A549 (cell line): ENCODE measurements at regions not wholly inside any gene's neighbourhood (a gene's known extent, or its start where the extent isn't known, plus 50 kb on each side); places are given as distances from the start of the nearest gene placed in this dataset.

Source experiments
- ATAC-seq, 2 experiments: fragments of 200-7000 bp in 1 of 2; fragments of >200 bp in 1 of 2; cut with Nextera tagmentation in 1 of 2; cut with Tn5 transposase in 1 of 2; 3 replicates each; pipeline versions ENCODE4 v1.8.0 to v1.9.1; 2018 to 2020; ENCODE audit warnings: mild to moderate bottlenecking in 1 of 2, moderate library complexity in 1 of 2
- CTCF ChIA-PET: fragments of 300-600 bp; sonication (Branson Sonifier 250); formaldehyde crosslinking; extraction: SDS; loops from one replicate; lab custom pipeline; 2021; ENCODE audit warnings: antibody characterized with exemption, inconsistent platforms; lab: Yijun Ruan, JAX
- POLR2A ChIA-PET: fragments of 350-600 bp; formaldehyde crosslinking; extraction: SDS; loops from one replicate; lab custom pipeline; 2021; ENCODE audit warnings: antibody characterized with exemption, inconsistent platforms; lab: Yijun Ruan, JAX
- DNase-seq, 2 experiments: peaks; one replicate each; pipeline versions ENCODE4 v3.0.0 to v3.0.0-alpha.2; 2011 to 2016; ENCODE audit warnings: low read depth in 1 of 2, low spot score in 1 of 2
- FAIRE-seq: peaks from 2 replicates; lab custom pipeline; 2011; peaks lifted over from hg19 to GRCh38; lab: Jason Lieb, UNC
- H3K27ac ChIP-seq, 2 experiments: fragments of >200 bp; sonication (Bioruptor Twin); formaldehyde crosslinking; 3 replicates each; pipeline ENCODE4 v1.5.1; 2016 to 2017
- H3K4me1 ChIP-seq: fragments of >200 bp; sonication (Bioruptor Twin); formaldehyde crosslinking; 3 replicates; pipeline ENCODE4 v1.6.1; 2016
- H3K4me2 ChIP-seq: fragments of >200 bp; sonication (Bioruptor Twin); formaldehyde crosslinking; 3 replicates; pipeline ENCODE4 v1.6.1; 2016
- H3K4me3 ChIP-seq: fragments of >200 bp; sonication (Bioruptor Twin); formaldehyde crosslinking; 3 replicates; pipeline ENCODE4 v1.5.1; 2016
- H3K9me3 ChIP-seq: fragments of >200 bp; sonication (Bioruptor Twin); formaldehyde crosslinking; 3 replicates; pipeline ENCODE4 v1.6.1; 2016
- BHLHE40 ChIP-seq: IDR thresholded peaks from 2 replicates; pipeline ENCODE4 v1.6.1; 2012; ENCODE audit warnings: low read depth, low read length, inconsistent platforms
- CBX2 ChIP-seq: fragments of 200-600 bp; sonication (generic); IDR thresholded peaks from 2 replicates; pipeline ENCODE4 v1.6.1; 2016; ENCODE audit warnings: low read depth, mild to moderate bottlenecking, borderline replicate concordance
- CBX8 ChIP-seq: fragments of 200-600 bp; sonication (generic); IDR thresholded peaks from 2 replicates; pipeline ENCODE4 v1.6.1; 2016
- CHD2 ChIP-seq: fragments of 150-350 bp; IDR thresholded peaks from 2 replicates; pipeline ENCODE4 v1.6.1; 2014; ENCODE audit warnings: low read length; ENCODE audit not compliant: partially characterized antibody
- EHF ChIP-seq: fragments of 250-450 bp; sonication (Bioruptor Pico); IDR thresholded peaks from 2 replicates; pipeline ENCODE4 v1.5.0; 2020; ENCODE audit warnings: mild to moderate bottlenecking
- EHMT2 ChIP-seq: fragments of 200-600 bp; sonication (generic); IDR thresholded peaks from 2 replicates; pipeline ENCODE4 v1.6.1; 2016; ENCODE audit warnings: antibody characterized with exemption, low read depth, mild to moderate bottlenecking, moderate library complexity
- FOSB ChIP-seq: fragments of 250-450 bp; sonication (Bioruptor Pico); IDR thresholded peaks from 2 replicates; pipeline ENCODE4 v1.5.0; 2020; ENCODE audit warnings: mild to moderate bottlenecking, moderate library complexity
- FOSL2 ChIP-seq, 2 experiments: fragments of 450-650 bp in 1 of 2; fragments of >200 bp in 1 of 2; sonication (Bioruptor Twin) in 1 of 2; formaldehyde crosslinking; IDR thresholded peaks; 2 replicates each; pipeline versions ENCODE4 v1.5.0 to v1.6.1; 2016 to 2020; ENCODE audit warnings: mild to moderate bottlenecking in 1 of 2, moderate library complexity in 1 of 2
- HEYL ChIP-seq: fragments of 250-450 bp; sonication (Bioruptor Pico); IDR thresholded peaks from 2 replicates; pipeline ENCODE4 v1.8.0; 2021; ENCODE audit warnings: mild to moderate bottlenecking, moderate library complexity
- HOXA7 ChIP-seq: fragments of 250-450 bp; sonication (Bioruptor Pico); IDR thresholded peaks from 2 replicates; pipeline ENCODE4 v1.5.0; 2020; ENCODE audit warnings: mild to moderate bottlenecking, moderate library complexity
- HOXB13 ChIP-seq: fragments of 250-450 bp; sonication (Bioruptor Pico); IDR thresholded peaks from 2 replicates; pipeline ENCODE4 v1.5.0; 2020; ENCODE audit warnings: low read depth, mild to moderate bottlenecking, moderate library complexity
- HOXB5 ChIP-seq: fragments of 250-450 bp; sonication (Bioruptor Pico); IDR thresholded peaks from 2 replicates; pipeline ENCODE4 v1.5.0; 2020; ENCODE audit warnings: mild to moderate bottlenecking, moderate library complexity
- JUNB ChIP-seq: fragments of >200 bp; sonication (Bioruptor Twin); formaldehyde crosslinking; IDR thresholded peaks from 2 replicates; pipeline ENCODE4 v1.6.1; 2016
- MAFK ChIP-seq: fragments of 450-650 bp; IDR thresholded peaks from 2 replicates; pipeline ENCODE4 v1.6.1; 2014; ENCODE audit not compliant: partially characterized antibody
- NR3C1 ChIP-seq: fragments of >200 bp; sonication (Bioruptor Twin); formaldehyde crosslinking; IDR thresholded peaks from 3 replicates; pipeline ENCODE4 v1.6.1; 2017
- PHF8 ChIP-seq: fragments of 200-600 bp; sonication (generic); IDR thresholded peaks from 2 replicates; pipeline ENCODE4 v1.6.1; 2016; ENCODE audit warnings: low read depth, mild to moderate bottlenecking, antibody characterized with exemption, moderate library complexity, borderline replicate concordance
- POLR2A ChIP-seq: IDR thresholded peaks from 2 replicates; pipeline ENCODE4 v1.6.1; 2012; ENCODE audit warnings: mild to moderate bottlenecking, low read length
- RARB ChIP-seq: fragments of 250-450 bp; sonication (Bioruptor Pico); IDR thresholded peaks from 2 replicates; pipeline ENCODE4 v1.8.0; 2021; ENCODE audit warnings: mild to moderate bottlenecking, moderate library complexity
- RFX5 ChIP-seq: fragments of 450-650 bp; IDR thresholded peaks from 2 replicates; pipeline ENCODE4 v1.7.1; 2014; ENCODE audit warnings: antibody characterized with exemption, mild to moderate bottlenecking, moderate library complexity
- SMC3 ChIP-seq: fragments of >200 bp; sonication (Bioruptor Twin); formaldehyde crosslinking; IDR thresholded peaks from 3 replicates; pipeline ENCODE4 v1.6.1; 2018; ENCODE audit warnings: inconsistent platforms
- SREBF2 ChIP-seq: fragments of 450-650 bp; IDR thresholded peaks from 2 replicates; pipeline ENCODE4 v1.6.1; 2014; ENCODE audit warnings: mild to moderate bottlenecking, moderate library complexity
- ZSCAN20 ChIP-seq: fragments of 250-450 bp; sonication (Bioruptor Pico); IDR thresholded peaks from 2 replicates; pipeline ENCODE4 v1.8.0; 2022; ENCODE audit warnings: mild to moderate bottlenecking, moderate library complexity
- WGBS: methylation state at CpG from one replicate; pipeline ENCODE4 v1.1.6; 2017; ENCODE audit errors: missing lambda C conversion rate; 5-methylcytosine and 5-hydroxymethylcytosine counted together
- TF ChIP-seq, protein P1 (sequence below): IDR thresholded peaks from 2 replicates; pipeline ENCODE4 v1.6.1; 2012
- TF ChIP-seq, protein P2 (sequence below): fragments of 250-450 bp; sonication (Bioruptor Pico); IDR thresholded peaks from 2 replicates; pipeline ENCODE4 v1.5.0; 2021; ENCODE audit warnings: mild to moderate bottlenecking, moderate library complexity, borderline replicate concordance
- TF ChIP-seq, protein P3 (sequence below): fragments of 200-600 bp; sonication (generic); IDR thresholded peaks from 2 replicates; pipeline ENCODE4 v1.6.1; 2016; ENCODE audit warnings: antibody characterized with exemption, mild to moderate bottlenecking, moderate library complexity

DNA sequence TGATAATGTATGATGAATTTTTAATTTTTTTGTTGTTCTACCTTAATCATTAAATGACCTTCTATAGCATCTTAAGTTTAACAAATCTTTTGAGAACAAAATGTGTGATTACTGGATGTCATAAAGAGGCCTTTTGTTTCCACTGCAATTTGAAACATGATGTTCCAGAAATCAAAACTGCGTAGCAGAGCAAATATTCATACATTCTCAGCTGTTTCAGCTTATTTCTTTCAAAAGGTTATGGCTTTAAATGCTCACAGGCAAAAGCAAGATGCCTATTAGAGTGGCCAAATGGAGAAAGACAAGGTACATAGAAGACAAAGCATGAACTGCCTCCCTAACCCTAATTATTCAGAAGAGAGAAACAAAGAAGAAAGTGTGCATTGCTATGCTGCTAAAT, 233.0 kb upstream of the SLC7A11 start (continued):
- TF ChIP-seq EHMT2, result no peak
- no peak for TF ChIP-seq RFX5
- no peak for TF ChIP-seq PHF8
- TF ChIP-seq SMC3, result no peak
- TF ChIP-seq EHF (CRISPR knock-in tag), result no peak
- TF ChIP-seq RARB, result no peak
- TF ChIP-seq FOSL2 (IDR thresholded peaks at IDR 0.05), result no peak
- TF ChIP-seq FOSL2 (CRISPR knock-in tag; IDR thresholded peaks at IDR 0.05), result no peak
- no peak for TF ChIP-seq JUNB
- TF ChIP-seq BHLHE40, result no peak

DNA sequence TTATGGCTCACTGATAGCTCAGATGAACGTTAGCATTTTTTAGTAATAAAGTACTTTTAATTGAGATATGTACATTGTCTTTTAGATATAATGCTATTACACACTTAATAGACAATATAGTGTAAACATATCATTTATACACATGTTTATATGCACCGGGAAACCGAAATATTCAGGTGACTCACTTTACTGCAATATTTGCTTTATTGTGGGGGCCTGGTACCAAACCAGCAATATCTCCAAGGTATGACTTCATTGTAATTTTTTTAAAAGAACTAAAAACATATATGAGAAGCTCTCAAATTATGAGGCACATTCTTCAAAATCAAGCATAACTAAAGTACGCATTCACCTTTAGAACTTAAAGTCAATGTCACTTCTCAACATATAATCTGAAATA, 231.2 kb upstream of the SLC7A11 start:
- Histone ChIP-seq H3K27ac (no peak overlapping the region), H3K9me3 (no peaks in the 10 kb centered on the region), H3K4me2 (no peak overlapping the region), H3K4me1 (no peaks in the 10 kb centered on the region), H3K4me3 (no peak overlapping the region)
- no peak for FAIRE-seq
- ChIA-PET CTCF (no interaction called here), POLR2A (no interaction called here)
- no peak for ATAC-seq
- no peak for DNase-seq
- WGBS, result 67% methylated on average over 4 of the region's 4 CpGs
- TF ChIP-seq CBX2 (no peak), MAFK (no peak), PHF8 (no peak), HOXB5 (no peak), RFX5 (no peak), HOXA7 (CRISPR knock-in tag) (no peak), ZSCAN20 (no peak), CBX8 (no peak), NR3C1 (no peak), FOSB (CRISPR knock-in tag) (no peak), FOSL2 (IDR thresholded peaks at IDR 0.05) (no peak), FOSL2 (CRISPR knock-in tag; IDR thresholded peaks at IDR 0.05) (no peak)

DNA sequence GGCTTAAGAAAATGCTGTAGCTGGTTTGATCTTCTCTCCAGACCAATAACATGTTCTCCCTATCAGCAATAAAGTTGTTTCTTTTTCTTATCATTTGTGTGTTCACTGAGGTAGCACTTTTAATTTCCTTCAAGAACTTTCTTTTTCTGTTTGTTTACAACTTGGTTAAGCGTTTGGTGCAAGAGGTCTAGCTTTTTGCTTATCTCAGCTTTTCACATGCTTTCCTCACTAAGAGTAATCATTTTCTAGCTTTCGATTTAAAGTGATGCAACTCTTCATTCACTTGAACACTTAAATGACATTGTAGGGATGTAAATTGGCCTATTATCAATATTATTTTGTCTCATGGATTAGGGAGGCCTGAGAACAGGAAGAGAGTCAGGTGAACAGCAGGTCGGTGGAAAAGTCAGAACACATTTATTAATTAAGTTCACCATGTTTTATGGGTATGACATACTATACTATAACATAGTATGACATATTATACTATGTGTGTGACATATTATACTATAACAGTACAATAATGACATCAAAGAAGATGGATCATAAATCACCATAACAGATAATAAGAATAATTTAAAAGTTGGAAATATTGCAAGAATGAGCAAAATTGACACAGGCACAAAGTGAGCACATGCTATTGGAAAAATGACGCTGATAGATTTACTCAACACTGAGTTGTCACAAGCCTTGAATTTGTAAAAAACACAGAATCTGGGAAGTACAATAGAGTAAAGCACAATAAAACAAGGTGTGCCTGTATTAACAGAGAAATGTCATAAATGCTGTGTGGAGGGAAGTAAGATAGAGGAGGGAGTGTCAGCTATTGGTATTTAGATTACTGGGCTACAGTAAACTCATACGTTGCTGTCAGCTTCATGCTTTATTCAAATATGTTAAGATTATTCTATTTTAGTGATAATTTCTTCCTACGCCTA, 218.6 kb upstream of the SLC7A11 start:
- H3K9me3 ChIP-seq, result no peaks in the 10 kb centered on the region
- peak; percentile 27 for TF ChIP-seq MAFK
- TF ChIP-seq, protein P1, sequence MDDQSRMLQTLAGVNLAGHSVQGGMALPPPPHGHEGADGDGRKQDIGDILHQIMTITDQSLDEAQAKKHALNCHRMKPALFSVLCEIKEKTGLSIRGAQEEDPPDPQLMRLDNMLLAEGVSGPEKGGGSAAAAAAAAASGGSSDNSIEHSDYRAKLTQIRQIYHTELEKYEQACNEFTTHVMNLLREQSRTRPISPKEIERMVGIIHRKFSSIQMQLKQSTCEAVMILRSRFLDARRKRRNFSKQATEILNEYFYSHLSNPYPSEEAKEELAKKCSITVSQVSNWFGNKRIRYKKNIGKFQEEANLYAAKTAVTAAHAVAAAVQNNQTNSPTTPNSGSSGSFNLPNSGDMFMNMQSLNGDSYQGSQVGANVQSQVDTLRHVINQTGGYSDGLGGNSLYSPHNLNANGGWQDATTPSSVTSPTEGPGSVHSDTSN, result no peak
- no peak overlapping the region for H3K27ac ChIP-seq
- H3K4me1 ChIP-seq, result no peaks in the 10 kb centered on the region
- H3K4me3 ChIP-seq, result no peak overlapping the region
- POLR2A ChIA-PET, result no interaction called here
- no peak for FAIRE-seq
- ATAC-seq, result no peak
- 74% methylated on average over 6 of the region's 6 CpGs for whole genome bisulfite sequencing
- no peak for DNase-seq
- H3K4me2 ChIP-seq, result no peak overlapping the region
- CTCF ChIA-PET, result no interaction called here

DNA sequence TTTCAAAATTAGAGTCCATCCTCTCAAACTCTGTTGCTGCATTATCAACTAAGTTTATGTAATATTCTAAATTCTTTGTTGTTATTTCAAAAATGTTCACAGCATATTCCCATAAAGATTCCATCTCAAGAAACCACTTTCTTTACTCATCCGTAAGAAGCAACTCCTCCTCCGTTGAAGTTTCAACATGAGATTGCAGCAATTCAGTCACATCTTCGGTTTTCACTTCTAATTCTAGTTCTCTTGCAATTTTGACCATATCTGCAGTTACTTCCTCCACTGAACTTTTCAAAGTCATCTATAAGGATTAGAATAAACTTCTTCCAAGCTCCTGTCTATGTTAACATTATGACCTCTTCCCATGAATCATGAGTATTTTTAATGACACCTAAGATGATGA, 216.6 kb upstream of the SLC7A11 start:
- no peaks in the 10 kb centered on the region for H3K4me1 ChIP-seq
- FAIRE-seq, result no peak
- no peak overlapping the region for H3K4me3 ChIP-seq
- no peak overlapping the region for H3K4me2 ChIP-seq
- POLR2A ChIA-PET, result no interaction called here
- 74% methylated on average over 3 of the region's 3 CpGs for WGBS
- ATAC-seq, result no peak
- H3K27ac ChIP-seq, result no peak overlapping the region
- no peak for DNase-seq
- CTCF ChIA-PET, result no interaction called here
- H3K9me3 ChIP-seq, result no peaks in the 10 kb centered on the region
- TF ChIP-seq POLR2A (no peak), NR3C1 (no peak), BHLHE40 (no peak), HEYL (CRISPR knock-in tag) (no peak), CHD2 (no peak), HOXB13 (no peak), SREBF2 (no peak)
- TF ChIP-seq, protein P2, sequence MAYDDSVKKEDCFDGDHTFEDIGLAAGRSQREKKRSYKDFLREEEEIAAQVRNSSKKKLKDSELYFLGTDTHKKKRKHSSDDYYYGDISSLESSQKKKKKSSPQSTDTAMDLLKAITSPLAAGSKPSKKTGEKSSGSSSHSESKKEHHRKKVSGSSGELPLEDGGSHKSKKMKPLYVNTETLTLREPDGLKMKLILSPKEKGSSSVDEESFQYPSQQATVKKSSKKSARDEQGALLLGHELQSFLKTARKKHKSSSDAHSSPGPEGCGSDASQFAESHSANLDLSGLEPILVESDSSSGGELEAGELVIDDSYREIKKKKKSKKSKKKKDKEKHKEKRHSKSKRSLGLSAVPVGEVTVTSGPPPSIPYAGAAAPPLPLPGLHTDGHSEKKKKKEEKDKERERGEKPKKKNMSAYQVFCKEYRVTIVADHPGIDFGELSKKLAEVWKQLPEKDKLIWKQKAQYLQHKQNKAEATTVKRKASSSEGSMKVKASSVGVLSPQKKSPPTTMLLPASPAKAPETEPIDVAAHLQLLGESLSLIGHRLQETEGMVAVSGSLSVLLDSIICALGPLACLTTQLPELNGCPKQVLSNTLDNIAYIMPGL (CRISPR knock-in tag), result no peak
- TF ChIP-seq, protein P1, result no peak
- TF ChIP-seq, protein P3, sequence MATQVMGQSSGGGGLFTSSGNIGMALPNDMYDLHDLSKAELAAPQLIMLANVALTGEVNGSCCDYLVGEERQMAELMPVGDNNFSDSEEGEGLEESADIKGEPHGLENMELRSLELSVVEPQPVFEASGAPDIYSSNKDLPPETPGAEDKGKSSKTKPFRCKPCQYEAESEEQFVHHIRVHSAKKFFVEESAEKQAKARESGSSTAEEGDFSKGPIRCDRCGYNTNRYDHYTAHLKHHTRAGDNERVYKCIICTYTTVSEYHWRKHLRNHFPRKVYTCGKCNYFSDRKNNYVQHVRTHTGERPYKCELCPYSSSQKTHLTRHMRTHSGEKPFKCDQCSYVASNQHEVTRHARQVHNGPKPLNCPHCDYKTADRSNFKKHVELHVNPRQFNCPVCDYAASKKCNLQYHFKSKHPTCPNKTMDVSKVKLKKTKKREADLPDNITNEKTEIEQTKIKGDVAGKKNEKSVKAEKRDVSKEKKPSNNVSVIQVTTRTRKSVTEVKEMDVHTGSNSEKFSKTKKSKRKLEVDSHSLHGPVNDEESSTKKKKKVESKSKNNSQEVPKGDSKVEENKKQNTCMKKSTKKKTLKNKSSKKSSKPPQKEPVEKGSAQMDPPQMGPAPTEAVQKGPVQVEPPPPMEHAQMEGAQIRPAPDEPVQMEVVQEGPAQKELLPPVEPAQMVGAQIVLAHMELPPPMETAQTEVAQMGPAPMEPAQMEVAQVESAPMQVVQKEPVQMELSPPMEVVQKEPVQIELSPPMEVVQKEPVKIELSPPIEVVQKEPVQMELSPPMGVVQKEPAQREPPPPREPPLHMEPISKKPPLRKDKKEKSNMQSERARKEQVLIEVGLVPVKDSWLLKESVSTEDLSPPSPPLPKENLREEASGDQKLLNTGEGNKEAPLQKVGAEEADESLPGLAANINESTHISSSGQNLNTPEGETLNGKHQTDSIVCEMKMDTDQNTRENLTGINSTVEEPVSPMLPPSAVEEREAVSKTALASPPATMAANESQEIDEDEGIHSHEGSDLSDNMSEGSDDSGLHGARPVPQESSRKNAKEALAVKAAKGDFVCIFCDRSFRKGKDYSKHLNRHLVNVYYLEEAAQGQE, result no peak
